ENCODE measurements at regions not wholly inside any gene's neighbourhood (a gene's known extent, or its start where the extent isn't known, plus 50 kb on each side); places are given as distances from the start of the nearest gene placed in this dataset.
"Not testable (repeated sequence)": the region's sequence is repeated elsewhere in the genome, so short reads cannot be mapped to it uniquely, and the experiment has no call there.

- not testable (repeated sequence) for TF ChIP-seq CTCF, EZH2phosphoT487 (IDR thresholded peaks at IDR 0.05; ENCODE audit: low read length)
Measured at GRCh38 chr4:3964572-3965278, 198.5 kb downstream of the ADRA2C start.
